MV-4-11 (cell line): ENCODE measurements at regions not wholly inside any gene's neighbourhood (a gene's known extent, or its start where the extent isn't known, plus 50 kb on each side); places are given as distances from the start of the nearest gene placed in this dataset.
"Not testable (repeated sequence)": the region's sequence is repeated elsewhere in the genome, so short reads cannot be mapped to it uniquely, and the experiment has no call there.

Experiments
- DNase-seq: peaks from one replicate; lab custom pipeline; 2025; lab: John Stamatoyannopoulos, UW

DNA sequence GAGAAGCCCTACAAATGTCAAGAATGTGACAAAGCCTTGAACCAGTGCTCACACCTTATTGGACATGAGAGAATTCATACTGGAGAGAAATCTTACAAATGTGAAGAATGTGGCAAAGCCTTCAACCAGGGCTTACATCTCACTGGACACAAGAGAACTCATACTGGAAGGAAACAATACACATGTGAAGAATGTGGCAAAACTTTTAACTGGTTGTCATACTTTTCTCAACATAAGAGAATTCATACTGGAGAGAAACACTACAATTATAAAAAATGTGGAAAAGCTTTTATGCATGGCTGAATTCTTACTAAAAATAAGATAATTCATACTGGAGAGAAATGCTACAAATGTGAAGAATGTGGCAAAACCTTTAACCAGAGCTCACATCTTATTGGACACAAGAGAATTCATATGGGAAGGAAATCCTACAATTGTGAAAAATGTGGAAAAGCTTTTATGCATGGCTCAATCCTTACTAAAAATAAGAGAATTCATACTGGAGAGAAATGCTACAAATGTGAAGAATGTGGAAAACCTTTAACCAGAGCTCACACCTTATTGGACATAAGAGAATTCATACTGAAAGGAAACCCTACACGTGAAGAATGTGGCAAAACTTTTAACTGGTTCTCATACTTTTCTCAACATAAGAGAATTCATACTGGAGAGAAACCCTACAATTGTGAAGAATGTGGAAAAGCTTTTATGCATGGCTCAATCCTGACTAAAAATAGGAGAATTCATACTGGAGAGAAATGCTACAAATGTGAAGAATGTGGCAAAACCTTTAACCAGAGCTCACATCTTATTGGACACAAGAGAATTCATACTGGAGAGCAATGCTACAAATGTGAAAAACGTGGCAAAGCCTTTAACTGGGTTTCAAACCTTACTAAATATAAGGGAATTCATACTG lies 350.6 kb upstream of the NUPR2 start:
- DNase-seq = not testable (repeated sequence)

DNA sequence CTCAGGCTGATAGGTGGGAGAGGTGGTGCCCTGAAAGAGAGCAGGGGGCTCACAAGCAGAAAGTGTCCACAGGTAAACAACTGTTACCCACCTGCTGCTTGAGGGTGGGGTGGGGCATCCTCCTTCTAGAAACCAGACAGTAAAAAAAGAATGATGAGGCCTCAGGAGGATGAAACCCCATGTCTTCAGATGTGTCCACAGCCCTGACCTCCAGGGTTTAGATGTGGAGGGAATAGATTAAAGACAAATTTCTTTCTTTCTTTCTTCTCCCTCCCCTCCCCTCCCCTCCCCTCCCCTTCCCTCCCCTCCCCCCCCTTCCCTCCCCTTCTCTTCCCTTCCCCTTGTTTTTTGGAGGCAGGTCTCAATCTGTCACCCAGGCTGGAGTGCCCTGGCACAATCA lies 333.5 kb upstream of the NUPR2 start:
- DNase-seq = no peak

DNA sequence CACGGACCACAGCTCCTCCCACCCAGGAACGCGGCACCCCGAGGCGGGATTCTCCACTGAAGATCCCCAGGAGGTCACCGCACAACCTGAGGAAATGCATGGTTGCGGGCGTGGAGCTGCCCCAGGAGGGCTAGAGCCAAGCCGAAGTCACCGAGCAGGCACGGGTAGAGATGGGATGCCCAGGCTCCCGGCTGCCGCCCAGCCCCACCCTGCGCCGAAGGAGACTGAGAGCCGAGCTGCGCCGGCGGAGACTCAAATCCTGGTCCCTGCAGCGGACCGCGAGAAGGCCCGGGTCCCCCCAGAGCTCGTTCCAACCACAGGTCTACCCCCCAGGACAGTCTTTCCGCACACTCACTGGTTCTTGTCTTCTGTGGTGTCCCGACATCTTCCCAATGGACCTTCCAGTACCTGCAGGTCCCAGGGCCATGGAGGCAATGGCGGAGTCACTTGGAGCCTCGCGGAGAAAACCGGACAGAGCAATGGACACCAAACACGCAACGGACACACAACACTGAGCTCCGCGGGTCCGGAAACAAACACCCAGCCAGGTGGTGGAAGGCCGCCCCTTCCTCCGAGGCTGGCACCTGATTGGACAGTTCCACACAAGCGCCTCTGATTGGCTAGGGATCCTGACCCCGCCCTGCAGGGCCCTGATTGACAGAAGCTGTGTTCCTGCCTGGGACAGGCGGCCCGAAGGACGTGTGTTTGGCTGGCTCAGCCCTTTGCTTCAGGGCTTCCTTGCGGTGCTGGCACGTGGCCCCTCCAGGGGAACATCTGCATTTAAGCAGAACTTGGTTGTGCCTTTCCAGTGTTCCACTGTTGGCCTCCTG lies 331.9 kb upstream of the NUPR2 start:
- DNase-seq = no peak

DNA sequence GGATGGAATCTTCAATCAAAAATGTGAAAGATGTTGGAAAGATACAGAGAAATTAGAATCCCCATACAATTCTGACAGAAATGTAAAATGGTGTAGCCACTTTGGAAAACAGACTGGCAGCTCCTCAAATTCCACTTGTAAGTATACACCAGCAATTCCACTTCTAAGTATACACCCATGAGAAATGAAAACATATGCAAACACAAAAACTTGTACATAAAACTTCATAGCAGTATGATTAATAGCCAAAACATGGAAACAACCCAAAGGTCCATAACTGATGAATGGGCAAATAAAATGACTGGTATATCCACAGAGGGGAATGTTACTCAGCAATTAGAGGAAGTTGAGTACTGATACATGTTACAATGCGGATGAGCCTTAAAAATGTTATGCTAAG lies 304.3 kb upstream of the NUPR2 start:
- not testable (repeated sequence) for DNase-seq

DNA sequence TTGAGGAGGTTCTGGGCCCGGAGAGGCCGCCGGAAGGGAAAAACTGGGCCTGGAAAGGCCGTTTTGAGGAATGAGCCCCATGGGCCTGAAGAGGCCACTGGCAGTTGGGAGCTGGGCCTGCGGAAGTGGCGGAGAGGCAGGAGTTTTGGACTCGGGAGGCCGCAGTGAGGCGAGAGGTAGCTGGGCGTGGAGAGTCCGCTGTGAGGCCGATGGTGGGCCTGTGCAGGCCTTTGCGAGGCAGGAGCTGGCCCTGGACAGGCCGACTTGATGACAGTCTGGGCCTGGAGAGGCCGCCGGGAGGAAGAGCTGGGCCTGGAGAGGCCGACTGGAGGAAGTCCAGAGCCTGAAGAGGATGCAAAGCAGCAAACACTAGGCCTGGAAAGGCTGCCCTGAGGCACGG lies 259.0 kb upstream of the NUPR2 start:
- DNase-seq = no peak

DNA sequence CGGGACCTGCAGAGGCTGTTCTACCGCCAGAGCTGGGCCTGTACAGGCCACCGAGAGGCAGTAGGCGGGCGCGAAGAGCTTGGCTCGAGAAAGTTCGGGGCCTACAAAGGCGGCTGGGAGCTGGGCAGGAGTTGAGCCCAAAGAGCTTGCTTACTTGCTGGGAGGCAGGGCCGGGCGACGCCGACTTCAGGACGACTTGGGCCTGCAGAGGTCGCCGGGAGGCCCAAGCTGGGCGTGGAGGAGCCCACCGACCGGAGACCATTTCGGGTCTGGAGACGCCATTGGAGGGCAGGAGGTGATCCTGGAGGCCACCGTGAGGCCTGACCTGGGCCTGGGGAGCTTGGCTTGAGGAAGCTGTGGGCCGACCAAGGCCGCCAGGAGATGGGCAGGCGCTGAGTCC lies 258.4 kb upstream of the NUPR2 start:
- not testable (repeated sequence) for DNase-seq

DNA sequence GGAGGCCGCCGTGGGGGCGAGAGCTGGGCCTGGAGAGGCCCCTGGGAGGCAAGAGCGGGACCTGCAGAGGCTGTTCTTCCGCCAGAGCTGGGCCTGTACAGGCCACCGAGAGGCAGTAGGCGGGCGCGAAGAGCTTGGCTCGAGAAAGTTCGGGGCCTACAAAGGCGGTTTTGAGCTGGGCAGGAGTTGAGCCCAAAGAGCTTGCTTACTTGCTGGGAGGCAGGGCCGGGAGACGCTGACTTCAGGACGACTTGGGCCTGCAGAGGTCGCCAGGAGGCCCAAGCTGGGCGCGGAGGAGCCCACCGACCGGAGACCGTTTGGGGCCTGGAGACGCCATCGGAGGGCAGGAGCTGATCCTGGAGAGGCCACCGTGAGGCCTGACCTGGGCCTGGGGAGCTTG lies 257.1 kb upstream of the NUPR2 start:
- not testable (repeated sequence) for DNase-seq

DNA sequence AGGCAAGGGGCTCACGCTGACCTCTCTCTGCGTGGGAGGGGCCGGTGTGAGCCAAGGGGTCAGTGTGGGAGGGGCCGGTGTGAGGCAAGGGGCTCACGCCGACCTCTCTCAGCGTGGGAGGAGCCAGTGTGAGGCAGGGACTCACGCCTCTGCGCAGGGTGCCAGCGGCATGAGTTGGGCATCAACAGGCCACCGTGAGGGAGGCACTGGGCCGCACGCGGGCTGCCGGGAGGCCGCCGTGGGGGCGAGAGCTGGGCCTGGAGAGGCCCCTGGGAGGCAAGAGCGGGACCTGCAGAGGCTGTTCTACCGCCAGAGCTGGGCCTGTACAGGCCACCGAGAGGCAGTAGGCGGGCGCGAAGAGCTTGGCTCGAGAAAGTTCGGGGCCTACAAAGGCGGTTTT lies 255.6 kb upstream of the NUPR2 start:
- DNase-seq = not testable (repeated sequence)

DNA sequence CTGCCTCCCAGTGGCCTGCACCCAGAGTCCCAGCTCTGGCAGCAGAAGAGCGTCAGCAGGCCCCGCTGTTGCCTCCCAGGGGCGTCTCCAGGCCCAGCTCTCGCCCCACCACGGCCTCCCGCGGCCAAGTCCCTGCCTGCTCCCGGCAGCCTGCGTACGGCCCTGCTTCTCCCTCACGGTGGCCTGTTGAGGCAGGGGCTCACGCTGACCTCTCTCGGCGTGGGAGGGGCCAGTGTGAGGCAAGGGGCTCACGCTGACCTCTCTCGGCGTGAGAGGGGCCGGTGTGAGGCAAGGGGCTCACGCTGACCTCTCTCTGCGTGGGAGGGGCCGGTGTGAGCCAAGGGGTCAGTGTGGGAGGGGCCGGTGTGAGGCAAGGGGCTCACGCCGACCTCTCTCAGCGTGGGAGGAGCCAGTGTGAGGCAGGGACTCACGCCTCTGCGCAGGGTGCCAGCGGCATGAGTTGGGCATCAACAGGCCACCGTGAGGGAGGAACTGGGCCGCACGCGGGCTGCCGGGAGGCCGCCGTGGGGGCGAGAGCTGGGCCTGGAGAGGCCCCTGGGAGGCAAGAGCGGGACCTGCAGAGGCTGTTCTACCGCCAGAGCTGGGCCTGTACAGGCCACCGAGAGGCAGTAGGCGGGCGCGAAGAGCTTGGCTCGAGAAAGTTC lies 254.1 kb upstream of the NUPR2 start:
- not testable (repeated sequence) for DNase-seq

DNA sequence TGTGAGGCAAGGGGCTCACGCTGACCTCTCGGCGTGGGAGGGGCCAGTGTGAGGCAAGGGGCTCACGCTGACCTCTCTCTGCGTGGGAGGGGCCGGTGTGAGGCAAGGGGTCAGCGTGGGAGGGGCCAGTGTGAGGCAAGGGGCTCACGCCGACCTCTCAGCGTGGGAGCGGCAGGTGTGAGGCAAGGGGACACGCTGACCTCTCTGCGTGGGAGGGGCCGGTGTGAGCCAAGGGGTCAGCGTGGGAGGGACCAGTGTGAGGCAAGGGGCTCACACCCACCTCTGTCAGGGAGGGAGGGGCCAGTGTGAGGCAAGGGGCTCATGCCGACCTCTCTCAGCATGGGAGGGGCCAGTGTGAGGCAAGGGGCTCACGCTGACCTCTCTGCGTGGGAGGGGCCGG lies 251.7 kb upstream of the NUPR2 start:
- DNase-seq = not testable (repeated sequence)

DNA sequence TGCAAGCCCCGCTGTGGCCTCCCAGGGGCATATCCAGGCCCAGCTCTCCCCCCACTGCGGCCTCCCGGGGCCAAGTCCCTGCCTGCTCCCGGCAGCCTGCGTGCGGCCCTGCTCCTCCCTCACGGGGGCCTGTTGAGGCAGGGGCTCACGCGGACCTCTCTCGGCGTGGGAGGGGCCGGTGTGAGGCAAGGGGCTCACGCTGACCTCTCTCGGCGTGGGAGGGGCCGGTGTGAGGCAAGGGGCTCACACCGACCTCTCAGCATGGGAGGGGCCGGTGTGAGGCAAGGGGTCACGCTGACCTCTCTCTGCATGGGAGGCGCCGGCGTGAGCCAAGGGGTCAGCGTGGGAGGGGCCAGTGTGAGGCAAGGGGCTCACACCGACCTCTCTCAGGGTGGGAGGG lies 251.2 kb upstream of the NUPR2 start:
- not testable (repeated sequence) for DNase-seq

DNA sequence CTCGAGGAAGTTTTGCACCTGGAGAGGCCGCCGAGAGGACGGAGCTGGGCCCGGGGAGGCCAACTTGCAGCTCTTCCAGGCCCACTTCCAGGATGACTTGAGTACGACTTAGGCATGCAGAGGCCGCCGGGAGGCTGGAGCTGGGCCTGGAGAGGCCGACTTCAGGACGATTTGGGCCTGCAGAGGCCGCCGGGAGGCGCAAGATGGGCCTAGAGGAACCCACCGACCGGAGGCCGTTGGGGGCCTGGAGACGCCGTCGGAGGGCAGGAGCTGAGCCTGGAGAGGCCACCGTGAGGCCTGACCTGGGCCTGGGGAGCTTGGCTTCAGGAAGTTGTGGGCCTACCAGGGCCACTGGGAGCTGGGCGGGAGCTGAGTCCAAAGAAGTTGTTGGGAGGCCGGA lies 250.5 kb upstream of the NUPR2 start:
- not testable (repeated sequence) for DNase-seq

DNA sequence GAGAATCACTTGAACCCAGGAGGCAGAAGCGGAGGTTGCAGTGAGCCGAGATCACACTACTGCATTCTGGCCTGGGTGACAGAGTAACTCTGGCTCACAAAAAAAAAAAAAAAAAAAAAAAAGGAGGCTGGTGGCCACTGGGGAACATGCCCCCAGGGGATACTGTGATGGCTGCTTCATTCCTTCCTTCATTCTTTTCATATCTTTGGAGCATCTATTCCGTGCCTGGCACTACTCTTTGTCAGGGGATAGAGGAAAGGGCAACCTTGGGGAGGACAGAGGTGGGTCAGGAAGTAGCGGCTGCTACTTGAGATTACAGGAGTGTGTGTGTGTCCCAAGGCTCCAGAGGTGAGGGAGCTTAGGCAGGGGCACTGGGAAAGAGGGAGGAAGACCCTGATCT lies 236.4 kb upstream of the NUPR2 start:
- not testable (repeated sequence) for DNase-seq

DNA sequence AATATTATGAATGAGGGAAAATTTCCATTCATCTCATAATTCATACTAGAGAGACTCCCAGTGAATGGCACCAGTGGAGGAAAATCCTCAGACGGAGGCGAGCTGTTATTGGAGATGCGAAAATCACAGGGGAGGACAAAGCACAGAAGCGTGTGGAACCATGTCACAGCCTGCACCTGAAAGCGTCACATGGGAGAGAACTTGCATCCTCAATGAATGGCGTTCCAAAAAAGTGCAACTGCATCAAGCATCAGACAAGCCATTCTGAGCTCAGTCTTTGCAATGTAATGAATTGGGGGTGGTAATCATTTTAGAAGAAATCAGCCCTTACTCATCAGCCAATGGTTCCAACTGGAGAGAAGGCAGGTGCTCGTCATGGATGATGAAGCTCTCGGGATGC lies 235.0 kb upstream of the NUPR2 start:
- DNase-seq = not testable (repeated sequence)

DNA sequence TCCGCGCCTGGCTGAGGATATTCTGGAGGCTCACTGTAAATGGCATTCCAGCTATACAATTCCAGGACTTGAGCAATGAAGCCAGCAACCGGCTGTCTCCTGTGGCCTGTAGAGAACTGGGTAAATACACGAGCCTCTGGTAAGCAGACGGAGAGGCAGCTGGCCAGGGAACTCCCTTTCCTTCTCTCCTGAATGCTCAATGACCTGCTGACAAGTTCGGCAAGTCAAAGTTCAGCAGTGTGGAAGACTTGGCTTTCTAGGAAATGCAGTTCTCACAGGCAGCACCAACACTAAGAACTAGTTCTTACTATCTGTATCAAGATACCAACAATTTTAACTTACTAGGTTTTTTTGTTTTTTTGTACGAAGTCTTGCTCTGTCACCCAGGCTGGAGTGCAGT lies 232.1 kb upstream of the NUPR2 start:
- DNase-seq = not testable (repeated sequence)

DNA sequence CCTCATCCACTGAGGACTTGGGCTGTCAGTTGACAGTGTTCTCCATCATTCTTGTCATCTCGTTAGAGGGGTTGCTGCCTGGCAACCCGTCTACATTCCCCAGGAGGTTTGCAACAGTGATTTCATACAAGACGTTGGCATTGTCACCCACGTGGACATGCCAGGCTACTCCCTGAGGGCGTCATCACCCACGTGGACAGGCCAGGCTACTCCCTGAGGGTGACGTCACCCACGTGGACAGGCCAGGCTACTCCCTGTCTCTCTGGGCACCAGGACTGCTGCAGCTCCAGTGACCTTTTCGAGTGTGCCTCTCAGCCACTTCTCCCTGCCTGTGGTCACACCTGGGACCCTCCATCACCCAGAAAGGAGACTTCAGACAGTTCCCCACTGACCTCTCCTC lies 212.1 kb upstream of the NUPR2 start:
- DNase-seq = not testable (repeated sequence)

DNA sequence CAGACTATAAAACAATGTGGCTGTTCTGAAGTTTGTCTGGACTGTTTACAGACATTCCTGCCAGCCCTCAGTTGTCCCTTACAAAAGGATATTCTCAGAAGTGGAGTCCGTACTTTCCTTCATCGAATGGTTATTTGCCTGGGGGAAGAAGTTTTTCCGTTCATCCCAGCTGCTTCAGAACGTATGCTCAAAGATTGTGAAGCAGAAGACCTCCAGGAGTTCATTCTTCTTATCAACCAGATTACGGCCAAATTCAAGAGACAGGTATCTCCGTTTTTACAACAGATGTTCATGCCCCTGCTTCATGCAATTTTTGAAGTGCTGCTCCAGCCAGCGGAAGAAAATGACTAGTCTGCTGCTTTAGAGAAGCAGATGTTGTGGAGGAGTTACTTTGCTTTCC lies 174.3 kb upstream of the NUPR2 start:
- DNase-seq = no peak

DNA sequence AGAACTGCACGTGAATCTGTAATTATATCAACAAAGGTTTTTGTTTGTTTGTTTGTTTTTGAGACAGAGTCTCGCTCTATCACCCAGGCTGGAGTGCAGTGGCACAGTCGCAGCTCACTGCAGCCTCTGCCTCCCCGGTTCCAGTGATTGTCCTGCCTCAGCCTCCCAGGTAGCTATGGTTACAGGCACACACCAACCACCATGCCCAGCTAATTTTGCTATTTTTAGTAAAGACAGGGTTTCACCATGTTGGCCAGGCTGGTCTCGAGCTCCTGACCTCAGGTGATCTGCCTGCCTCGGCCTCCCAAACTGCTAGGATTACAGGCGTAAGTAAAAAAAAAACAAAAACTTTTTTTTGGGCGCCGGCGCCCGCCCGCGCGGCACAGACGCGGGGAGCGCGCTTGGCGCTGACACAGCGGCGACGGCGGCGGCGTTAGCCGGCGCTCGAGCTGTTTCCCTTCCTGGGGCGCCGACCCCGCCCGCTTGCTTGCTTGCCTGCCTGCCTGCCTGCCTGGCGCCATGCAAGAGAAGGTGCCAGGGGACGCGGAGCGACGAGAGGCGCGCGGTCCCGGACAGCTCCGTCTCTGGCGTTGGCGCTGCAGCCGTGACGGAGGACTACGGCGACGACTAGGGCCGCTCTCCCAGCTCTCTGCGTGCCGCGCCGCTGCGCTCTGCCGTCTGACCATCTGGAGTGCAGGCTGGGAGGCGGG lies 171.4 kb upstream of the NUPR2 start:
- no peak for DNase-seq

DNA sequence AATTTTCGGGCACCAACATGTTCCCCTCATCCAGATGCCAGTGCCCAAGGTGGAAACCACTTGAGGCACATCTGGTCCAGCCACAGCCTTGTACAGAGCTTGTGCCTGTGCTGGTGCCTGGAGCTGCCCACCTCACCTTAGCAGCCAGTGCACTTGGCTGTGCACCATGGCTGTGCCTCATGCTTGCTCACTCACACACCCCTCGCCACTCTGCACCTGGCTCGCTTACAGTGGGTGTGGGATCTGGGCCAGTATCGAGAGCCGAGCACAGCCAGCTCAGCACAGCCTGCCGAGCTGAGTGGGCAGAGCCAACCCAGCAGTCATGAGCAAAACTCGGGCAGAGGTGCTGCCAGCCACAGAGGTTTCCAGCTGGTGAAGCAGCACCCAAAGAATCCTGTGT lies 139.9 kb upstream of the NUPR2 start:
- no peak for DNase-seq

DNA sequence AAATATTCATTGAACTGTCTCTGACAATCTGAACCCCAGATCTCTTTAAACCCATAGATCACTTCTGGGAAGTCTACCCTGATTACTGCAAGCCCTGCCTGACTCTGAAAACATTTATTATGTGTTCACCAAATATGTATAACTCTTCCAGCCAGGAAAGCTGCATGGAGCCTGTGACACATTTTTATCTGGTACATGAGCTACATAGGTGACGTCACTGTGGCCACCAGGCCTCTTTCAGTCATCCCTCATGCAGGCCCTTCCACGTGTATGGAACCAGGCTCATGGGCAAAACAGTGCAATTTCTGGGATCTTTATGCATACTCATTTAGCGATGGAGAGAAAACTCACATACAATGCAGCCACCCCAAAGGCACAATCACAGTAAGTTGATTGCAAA lies 133.9 kb upstream of the NUPR2 start:
- no peak for DNase-seq

DNA sequence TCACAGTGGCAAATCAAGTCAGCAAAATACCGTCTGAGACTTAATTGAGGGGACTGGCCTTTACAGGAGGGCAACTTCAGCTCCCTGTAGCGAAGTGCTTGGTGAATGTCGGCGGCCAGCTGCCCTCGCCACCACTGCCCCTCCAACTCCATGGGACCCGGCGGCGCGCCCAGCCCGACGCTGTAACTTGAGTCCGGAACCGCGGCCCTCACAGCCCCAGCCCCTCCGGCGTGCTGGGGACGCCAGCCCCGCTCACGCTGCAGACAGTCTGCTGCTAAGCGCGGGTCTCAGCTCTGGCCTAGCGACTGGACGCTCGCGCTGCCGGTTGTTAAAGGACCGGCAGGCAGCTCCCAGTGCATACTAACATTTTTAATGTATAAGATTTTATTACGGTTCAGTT lies 113.4 kb upstream of the NUPR2 start:
- no peak for DNase-seq

DNA sequence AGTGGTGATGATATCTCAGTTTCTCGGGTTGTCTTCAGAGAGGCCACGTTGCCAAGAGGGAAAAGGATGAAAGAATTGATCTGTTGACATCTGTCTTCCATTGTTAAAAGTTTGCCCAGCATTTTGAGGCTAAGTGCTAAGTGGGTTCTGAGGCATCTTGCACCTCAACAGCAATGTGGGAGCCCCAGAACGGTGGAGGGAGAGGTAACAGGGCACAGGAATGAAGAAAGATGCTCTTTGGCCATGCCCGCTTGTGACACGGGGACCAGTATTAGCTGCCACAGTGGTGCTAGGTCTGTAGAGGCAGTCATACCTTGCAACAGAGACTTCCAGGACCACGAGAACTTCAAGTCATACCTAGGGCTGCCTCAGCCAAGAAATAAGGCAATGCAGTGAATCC lies 106.6 kb upstream of the NUPR2 start:
- no peak for DNase-seq
